ENCODE measurements at regions not wholly inside any gene's neighbourhood (a gene's known extent, or its start where the extent isn't known, plus 50 kb on each side); places are given as distances from the start of the nearest gene placed in this dataset.
A peak's percentile ranks its signal among the peaks of the same experiment; 100 is the strongest.
"Not testable (repeated sequence)": the region's sequence is repeated elsewhere in the genome, so short reads cannot be mapped to it uniquely, and the experiment has no call there.

- DNase-seq (ENCODE audit: low spot score): no peak
Measured at GRCh38 chr3:16708285-16708684, 103.1 kb upstream of the DAZL start.

DNA sequence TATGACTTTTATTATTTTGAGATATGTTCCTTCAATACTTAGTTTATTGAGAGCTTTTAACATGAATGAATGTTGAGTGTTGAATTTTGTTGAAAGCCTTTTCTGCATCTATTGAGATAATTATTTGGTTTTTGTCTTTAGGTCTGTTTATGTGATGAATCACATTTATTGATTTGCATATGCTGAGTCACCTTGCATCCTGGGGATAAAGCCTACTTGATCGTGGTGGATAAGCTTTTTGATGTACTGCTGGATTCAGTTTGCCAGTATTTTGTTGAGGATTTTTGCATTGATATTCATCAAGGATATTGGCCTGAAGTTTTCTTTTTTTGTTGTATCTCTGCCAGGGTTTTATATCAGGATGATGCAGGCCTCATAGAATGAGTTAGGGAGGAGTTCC is 106.5 kb upstream of the DAZL start:
- DNase-seq (ENCODE audit: low spot score): not testable (repeated sequence)

GRCh38 chr3:16715281-16715680 is 110.1 kb upstream of the DAZL start:
- DNase-seq (ENCODE audit: low spot score): no peak

DNA sequence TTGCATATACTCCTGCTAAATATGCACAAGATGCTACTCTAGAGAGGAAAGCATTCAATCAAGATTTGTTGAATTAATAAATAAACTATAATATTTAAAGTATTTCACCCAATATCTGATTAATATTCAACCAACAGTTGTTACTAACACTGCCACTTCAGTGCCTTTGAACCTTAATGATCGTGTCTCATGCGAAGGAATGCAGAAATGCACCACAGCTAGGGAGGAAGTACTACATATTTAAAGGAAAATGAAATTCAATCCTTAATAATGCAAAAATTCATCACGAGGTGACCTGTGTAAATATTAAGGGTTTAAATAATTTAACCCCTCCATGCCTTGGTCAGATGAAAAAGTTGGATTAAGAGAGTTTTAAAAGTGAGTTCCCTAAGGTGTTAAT is 114.2 kb upstream of the DAZL start:
- no peak for DNase-seq (ENCODE audit: low spot score)

DNA sequence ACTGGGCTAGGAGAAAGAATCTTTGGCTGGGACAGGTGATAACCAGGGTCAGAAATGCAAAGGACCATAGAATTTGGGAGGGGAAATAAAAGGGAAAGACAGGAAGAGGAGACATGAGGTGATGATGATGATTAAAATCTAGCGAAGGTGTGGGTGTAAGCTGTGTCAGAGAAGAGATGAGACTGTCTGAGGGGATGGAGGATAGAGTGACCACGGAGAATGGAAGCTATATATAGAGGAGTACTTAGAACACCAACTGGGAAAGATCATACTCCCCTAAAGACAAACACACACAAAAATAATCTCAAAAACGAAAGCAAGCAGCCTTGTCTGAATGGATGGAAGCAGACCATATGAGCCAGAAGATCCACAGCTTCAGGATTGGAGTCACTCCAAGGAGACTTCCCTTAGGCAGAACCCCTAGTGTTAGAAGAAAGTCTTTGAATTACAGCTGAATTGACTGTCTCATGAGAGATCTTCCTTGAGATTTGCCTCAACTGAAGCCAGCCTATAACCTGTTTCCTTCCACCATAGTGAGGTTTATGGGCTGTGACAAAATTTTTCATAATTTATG is 115.2 kb upstream of the DAZL start:
- no peak for DNase-seq (ENCODE audit: low spot score)

DNA sequence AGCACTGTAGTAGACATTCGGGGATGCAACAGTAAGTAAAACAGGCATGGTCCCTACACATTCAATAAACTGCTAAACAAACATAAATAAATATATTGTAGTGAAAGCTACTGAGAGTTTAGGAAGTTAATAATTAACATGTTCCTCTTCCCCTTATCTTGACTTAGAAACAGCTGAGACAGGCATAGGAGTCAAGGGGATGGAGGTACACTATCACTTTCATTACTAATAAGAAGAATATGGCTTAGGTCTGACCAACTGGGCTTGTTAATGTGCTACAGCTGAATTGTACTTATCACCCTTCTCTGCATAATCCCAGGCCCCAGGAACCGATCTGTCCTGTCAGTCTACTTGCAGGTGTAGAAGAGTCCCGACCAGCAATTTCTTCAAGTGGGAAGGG is 116.3 kb upstream of the DAZL start:
- no peak for DNase-seq (ENCODE audit: low spot score)

- peak; percentile 55 for DNase-seq (ENCODE audit: low spot score)
Measured at GRCh38 chr3:16723978-16724377, 118.8 kb upstream of the DAZL start.

DNA sequence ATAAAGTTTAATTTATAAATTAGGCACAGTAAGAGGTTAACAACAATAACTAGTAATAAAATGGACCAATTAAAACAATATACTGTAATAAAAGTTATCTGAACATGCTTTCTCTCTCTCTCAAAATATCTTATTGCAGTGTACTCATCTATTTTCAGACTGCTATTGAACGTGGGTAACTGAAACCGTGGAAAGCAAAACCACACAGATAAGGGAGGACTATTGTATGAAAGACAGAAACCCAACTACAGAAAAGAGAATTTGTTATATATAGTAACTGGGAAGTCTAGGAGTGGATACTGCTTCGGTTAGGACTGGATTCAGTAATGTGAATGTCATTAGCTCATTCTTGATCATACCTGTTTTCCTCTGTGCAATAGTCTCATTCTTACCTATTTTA is 119.3 kb upstream of the DAZL start:
- no peak for DNase-seq (ENCODE audit: low spot score)

GRCh38 chr3:16725972-16726371 is 120.7 kb upstream of the DAZL start:
- no peak for DNase-seq (ENCODE audit: low spot score)

- no peak for DNase-seq (ENCODE audit: low spot score)
Measured at GRCh38 chr3:16728770-16729745, 123.8 kb upstream of the DAZL start.

DNA sequence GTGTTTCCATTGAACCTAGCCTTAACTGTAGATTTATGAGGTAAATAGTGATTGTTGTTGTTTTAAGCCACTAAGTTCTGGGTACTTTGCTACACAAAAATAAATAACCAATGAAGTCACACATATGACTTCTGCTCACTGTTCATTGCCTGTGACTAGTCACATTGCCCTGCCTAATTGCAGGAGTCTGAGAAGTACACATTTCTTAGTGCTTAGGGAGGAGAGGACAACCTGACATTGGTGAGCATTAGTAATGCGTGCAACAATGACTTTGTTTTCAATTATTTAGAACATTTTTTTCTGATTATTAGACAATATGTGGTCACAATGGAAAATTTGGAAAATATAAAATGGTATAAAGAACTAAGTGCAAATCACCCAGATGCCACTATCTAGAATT is 133.2 kb upstream of the DAZL start:
- DNase-seq (ENCODE audit: low spot score): no peak

DNA sequence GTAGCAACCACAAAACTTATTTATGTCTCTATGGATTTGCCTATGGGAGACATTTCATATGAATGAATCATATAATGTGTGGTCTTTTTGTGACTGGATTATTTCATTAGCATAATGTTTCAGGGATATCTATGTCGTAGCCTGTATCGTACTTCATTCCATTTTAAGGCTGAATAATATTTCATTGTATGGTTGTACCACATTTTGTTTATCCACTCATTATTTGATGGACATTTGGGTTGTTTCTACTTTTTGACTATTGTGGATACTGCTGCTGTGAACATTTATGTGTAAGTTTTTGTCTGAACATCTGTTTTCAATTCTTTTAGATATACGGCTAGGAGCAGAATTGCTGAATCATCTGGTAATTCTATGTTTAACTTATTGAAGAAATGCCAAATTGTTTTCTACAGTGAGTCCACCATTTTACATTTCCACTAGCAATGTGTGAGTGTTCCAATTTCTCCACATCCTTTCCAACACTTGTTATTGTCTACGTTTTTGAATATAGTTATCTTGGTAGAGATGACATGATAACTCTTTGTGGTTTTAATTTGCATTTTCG is 134.4 kb upstream of the DAZL start:
- DNase-seq (ENCODE audit: low spot score): no peak

- no peak for DNase-seq (ENCODE audit: low spot score)
Measured at GRCh38 chr3:16740515-16740914, 135.3 kb upstream of the DAZL start.

- no peak for DNase-seq (ENCODE audit: low spot score)
Measured at GRCh38 chr3:16741103-16741758, 136.0 kb upstream of the DAZL start.

GRCh38 chr3:16741890-16742289 is 136.7 kb upstream of the DAZL start:
- DNase-seq (ENCODE audit: low spot score): no peak

- DNase-seq (ENCODE audit: low spot score): no peak
Measured at GRCh38 chr3:16743276-16743675, 138.1 kb upstream of the DAZL start.

- DNase-seq (ENCODE audit: low spot score): no peak
Measured at GRCh38 chr3:16759227-16759903, 125.4 kb upstream of the PLCL2 start.

DNA sequence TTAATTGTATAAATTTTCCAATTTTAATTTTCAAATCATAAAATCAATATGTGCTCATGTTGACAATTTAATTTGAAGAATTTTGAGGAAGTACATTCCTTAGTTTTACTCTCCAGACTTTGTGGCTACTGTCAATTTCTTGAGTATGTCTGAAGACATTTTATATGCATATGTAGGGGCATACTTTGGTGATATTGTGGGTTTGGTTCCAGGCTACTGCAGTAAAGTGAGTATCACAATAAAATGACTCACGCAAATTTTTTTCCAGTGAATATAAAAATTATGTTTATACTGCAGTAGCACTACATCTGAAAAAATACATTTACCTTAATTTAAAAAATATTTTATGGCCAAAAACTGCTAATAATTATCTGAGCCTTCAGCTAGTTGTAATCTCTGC is 123.2 kb upstream of the PLCL2 start:
- DNase-seq (ENCODE audit: low spot score): no peak

DNA sequence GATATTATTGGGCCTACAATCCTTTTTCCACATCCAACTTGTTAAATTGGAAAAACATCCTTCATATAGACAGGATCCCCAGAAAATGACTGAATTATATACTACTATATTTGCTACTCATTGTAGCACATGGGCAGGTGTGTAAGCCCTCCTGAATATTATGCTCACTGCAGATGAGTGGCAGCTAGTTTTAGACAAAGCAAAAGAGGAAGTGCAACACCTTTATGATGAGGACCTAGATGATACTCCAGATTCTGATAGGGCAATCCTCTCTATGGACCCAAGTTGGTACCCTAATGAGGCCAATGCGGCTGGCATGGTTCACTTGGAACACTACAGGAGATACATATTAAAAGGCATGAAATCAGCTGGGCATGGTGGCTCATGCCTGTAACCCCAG is 119.1 kb upstream of the PLCL2 start:
- no peak for DNase-seq (ENCODE audit: low spot score)

DNA sequence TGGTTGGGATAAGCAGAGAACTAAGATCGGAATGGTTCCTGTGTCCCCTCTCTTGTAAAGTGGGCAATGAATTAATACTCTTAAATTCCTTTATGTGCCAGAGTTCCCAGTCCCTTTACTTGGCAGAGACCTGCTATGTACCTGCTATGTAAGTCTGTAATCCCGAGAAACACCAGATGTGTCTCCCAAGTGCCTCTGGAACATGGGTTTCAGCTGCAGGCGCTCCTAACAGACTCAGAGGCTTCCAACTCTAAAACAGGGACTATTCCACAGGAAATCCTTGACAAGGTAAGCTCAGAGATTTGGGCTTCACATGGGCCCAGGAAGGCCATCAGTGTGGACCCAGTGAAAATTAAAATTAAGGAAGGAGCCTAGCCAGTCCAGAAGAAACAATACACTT is 117.7 kb upstream of the PLCL2 start:
- DNase-seq (ENCODE audit: low spot score): no peak

DNA sequence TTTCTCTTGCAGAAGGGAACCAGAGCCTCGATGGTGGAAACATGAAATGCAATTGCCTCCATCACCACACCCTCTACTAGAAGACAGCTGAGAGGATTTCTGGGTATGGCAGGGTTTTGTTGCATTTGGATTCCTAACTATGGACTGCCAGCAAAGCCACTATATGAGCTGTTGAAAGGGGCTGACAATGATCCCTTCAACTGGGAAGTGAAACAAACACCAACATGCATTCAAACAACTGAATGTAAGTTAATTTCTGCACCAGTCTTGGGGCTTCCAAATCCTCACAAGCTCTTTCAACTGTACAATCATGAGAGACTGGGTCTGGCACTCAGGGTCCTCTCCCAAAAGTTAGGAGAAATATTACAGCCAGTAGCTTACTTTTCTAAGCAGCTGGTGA is 116.7 kb upstream of the PLCL2 start:
- DNase-seq (ENCODE audit: low spot score): no peak

- no peak for DNase-seq (ENCODE audit: low spot score)
Measured at GRCh38 chr3:16768956-16769355, 115.8 kb upstream of the PLCL2 start.
